ENCODE measurements at regions not wholly inside any gene's neighbourhood (a gene's known extent, or its start where the extent isn't known, plus 50 kb on each side); places are given as distances from the start of the nearest gene placed in this dataset.
A peak's percentile ranks its signal among the peaks of the same experiment; 100 is the strongest.
"Not testable (repeated sequence)": the region's sequence is repeated elsewhere in the genome, so short reads cannot be mapped to it uniquely, and the experiment has no call there.

- Histone ChIP-seq H3K4me3 (no peak overlapping the region), H3K27ac (no peak overlapping the region), H3K27me3 (no peaks in the 10 kb centered on the region), H3K36me3 (no peaks in the 10 kb centered on the region), H3K9me3 (peaks cover 0 to 14% (median 0%) of the 10 kb centered on the region in 11 donors), H3K4me1 (no peaks in the 10 kb centered on the region)
- ATAC-seq (no peak), DNase-seq (no peak)
- TF ChIP-seq, protein P1, sequence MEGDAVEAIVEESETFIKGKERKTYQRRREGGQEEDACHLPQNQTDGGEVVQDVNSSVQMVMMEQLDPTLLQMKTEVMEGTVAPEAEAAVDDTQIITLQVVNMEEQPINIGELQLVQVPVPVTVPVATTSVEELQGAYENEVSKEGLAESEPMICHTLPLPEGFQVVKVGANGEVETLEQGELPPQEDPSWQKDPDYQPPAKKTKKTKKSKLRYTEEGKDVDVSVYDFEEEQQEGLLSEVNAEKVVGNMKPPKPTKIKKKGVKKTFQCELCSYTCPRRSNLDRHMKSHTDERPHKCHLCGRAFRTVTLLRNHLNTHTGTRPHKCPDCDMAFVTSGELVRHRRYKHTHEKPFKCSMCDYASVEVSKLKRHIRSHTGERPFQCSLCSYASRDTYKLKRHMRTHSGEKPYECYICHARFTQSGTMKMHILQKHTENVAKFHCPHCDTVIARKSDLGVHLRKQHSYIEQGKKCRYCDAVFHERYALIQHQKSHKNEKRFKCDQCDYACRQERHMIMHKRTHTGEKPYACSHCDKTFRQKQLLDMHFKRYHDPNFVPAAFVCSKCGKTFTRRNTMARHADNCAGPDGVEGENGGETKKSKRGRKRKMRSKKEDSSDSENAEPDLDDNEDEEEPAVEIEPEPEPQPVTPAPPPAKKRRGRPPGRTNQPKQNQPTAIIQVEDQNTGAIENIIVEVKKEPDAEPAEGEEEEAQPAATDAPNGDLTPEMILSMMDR (IDR thresholded peaks at IDR 0.05), result no peak
- intact Hi-C loops (cut with DNase I), result no loop called here
- 66 to 77% methylated on average over 4 of the region's 4 CpGs for WGBS, 2 donors
Measured at GRCh38 chr4:162475246-162475645, 311.4 kb upstream of the FSTL5 start.

DNA sequence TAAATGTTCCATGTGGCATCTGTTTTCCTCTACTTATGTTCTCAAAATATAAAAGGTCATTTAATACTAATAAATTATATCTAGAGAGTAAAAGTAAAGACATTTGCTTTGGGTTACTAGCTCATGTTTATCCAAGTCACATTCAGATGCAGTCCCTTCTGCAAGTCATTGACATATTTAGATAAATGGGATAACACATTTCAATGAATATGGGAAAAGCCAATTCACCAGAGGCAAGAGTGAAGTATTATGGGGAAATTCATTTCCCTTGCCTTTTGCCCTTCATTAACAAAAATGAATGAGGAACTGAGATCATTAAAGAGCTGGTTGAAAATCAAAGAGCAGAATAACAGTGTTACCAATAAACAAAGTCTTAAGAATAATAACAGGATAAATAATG is 306.2 kb upstream of the FSTL5 start:
- TF ChIP-seq, protein P1 (IDR thresholded peaks at IDR 0.05), result no peak
- Histone ChIP-seq H3K4me1 (no peaks in the 10 kb centered on the region), H3K36me3 (no peaks in the 10 kb centered on the region), H3K27me3 (no peaks in the 10 kb centered on the region), H3K27ac (no peak overlapping the region), H3K4me3 (no peak overlapping the region), H3K9me3 (peaks cover 0 to 15% (median 0%) of the 10 kb centered on the region in 11 donors)
- ATAC-seq, result no peak
- intact Hi-C loops (cut with DNase I), result no loop called here
- DNase-seq, result no peak

DNA sequence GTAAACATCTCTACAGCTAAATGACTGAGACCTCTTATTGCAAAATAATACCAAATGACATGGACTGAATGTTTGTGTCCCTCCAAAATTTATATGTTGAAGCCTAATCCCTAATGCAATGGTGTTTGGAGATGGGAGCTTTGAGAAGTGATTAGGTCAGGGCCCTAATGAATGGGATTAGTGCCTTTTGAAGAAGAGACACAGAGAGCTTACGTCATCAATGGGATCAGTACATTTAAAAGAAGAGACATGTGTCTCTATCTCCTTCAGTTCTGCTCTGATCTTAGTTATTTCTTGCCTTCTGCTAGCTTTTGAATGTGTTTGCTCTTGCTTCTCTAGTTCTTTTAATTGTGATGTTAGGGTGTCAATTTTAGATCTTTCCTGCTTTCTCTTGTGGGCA is 301.6 kb upstream of the FSTL5 start:
- H3K9me3 ChIP-seq, result peaks cover 0 to 15% (median 0%) of the 10 kb centered on the region in 11 donors
- H3K4me3 ChIP-seq; H3K27me3 ChIP-seq; H3K4me1 ChIP-seq; ATAC-seq; intact Hi-C loops (cut with DNase I); H3K36me3 ChIP-seq; DNase-seq; H3K27ac ChIP-seq: not testable (repeated sequence)
- WGBS, 2 donors, result 93 to 97% methylated on average over 1 of the region's 1 CpG

DNA sequence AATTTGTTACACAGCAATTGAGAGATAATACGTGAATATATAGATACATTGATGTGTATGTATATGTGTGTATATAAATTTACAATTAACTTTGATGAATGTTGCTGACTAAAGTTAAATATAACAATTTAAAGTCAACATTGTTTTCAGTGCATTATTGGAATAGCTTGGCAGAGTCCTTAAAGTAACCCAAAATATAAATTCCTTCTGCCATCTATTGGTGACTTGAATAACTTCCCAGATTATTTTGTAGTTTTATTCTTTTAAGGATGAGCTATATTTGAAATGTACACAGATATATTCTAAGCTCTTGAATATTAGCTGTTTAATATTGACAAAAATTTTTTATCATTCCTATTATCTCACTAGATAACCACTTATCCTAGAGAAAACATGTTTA is 298.2 kb upstream of the FSTL5 start:
- intact Hi-C loops (cut with DNase I), result no loop called here
- Histone ChIP-seq H3K27me3 (no peaks in the 10 kb centered on the region), H3K27ac (no peak overlapping the region), H3K4me1 (no peaks in the 10 kb centered on the region), H3K9me3 (peaks cover 0 to 4% (median 0%) of the 10 kb centered on the region in 11 donors), H3K4me3 (no peak overlapping the region), H3K36me3 (no peaks in the 10 kb centered on the region)
- DNase-seq, result no peak
- WGBS, 2 donors, result 70 to 75% methylated on average over 1 of the region's 1 CpG
- TF ChIP-seq, protein P1 (IDR thresholded peaks at IDR 0.05), result peak in 7 of 9 donors; percentile 27 to 60 (median 35)
- no peak for ATAC-seq

DNA sequence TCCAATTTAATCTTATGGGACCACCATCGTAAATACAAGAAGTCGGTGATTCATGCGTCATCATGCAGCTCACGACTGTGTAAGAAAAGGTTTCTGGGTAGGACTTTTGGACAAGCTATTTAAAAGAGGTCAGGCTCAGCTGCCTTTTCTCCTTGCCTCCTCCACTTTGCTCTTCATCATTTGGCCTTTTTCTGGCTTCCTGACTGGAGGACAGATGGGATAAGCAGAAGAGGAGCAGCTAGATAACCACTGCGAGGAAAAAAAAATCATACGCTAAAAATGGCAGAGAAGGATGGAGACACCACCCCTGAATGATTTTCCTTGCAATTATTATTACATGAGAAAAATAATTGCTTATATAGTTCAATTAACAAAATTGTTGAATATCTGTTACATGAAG is 294.3 kb upstream of the FSTL5 start:
- Histone ChIP-seq H3K4me3 (no peak overlapping the region), H3K27me3 (no peaks in the 10 kb centered on the region), H3K27ac (no peak overlapping the region), H3K4me1 (no peaks in the 10 kb centered on the region), H3K9me3 (peaks cover 0 to 4% (median 0%) of the 10 kb centered on the region in 11 donors), H3K36me3 (no peaks in the 10 kb centered on the region)
- ATAC-seq, result no peak
- TF ChIP-seq, protein P1 (IDR thresholded peaks at IDR 0.05), result no peak
- WGBS, 2 donors, result 68 to 69% methylated on average over 6 of the region's 6 CpGs
- DNase-seq, result no peak
- intact Hi-C loops (cut with DNase I), result no loop called here

Measured in heart right ventricle (tissue), 16 donors.